T47D (cell line): ENCODE measurements at regions not wholly inside any gene's neighbourhood (a gene's known extent, or its start where the extent isn't known, plus 50 kb on each side); places are given as distances from the start of the nearest gene placed in this dataset.

Experiments
- DNase-seq, 2 experiments: peaks; one replicate each; pipeline versions ENCODE4 v3.0.0 to v3.0.0-alpha.2; 2011 to 2012; ENCODE audit warnings: low read depth in 1 of 2, low spot score in 1 of 2
- JUND ChIP-seq: IDR thresholded peaks from 2 replicates; pipeline ENCODE4 v1.6.1; 2012; ENCODE audit warnings: low read depth
- in situ Hi-C: cut with HindIII; loops from 2 replicates; pipeline ENCODE4 v1.10.0; 2016; ENCODE audit warnings: low sequenced_read_pairs, low pct_unique_long_range_greater_than_20kb

DNA sequence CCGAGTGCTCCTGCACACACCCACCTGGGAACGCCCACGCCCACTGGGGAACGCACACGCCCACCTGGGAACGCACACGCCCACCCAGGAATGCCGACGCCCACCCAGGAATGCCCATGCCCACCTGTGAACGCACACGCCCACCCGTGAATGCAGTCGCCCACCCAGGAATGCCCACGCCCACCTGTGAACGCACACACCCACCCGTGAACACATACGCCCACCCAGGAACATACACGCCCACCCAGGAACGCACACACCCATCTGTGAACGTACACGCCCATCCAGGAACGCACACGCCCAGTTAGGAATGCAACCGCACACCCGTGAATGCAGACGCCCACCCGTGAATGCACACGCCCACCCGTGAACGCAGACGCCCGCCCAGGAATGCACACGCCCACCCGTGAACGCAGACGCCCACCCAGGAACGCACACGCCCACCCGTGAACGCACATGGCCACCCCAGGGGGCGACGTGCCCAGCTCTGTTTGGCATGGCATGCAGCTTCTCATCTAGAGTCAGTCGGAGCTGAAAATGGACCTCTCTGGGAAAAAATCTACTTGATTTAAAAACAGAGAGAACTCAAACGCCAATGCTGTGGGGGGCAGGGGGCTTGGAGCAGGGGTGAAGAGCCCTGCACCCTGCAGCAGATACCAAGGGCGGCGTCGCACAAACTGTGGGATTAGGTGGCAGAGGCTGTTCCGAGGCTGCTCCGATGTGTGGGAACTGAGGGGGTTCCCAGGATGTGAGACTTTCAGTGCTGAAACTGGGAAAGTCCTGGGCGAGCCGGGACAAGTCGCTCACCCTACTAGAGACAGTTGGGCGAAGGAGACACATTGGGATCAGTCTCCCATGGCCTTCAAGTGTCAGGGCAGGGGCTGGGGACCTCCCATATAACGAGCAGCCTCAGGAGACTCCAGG is 83.3 kb downstream of the MYEOV start:
- no peak for DNase-seq
- in situ Hi-C loops: no loop called here
- no peak for TF ChIP-seq JUND

DNA sequence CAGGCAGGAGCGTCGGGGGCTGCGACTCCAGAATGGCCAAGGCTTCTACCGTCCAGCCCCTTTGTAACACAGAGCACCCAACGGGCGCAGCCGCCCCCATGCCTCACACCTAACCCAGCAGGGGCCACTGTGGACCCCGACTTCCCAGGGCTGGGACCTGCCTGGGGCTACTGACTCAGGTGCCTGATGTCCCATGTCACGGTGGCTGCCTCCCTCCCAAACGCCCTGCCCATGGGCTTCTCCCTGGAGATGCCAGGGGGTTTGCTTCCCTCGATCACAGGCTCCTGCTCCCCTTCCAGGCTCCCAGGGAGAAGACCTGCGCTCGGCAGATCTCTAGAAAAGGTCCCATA is 84.0 kb downstream of the MYEOV start:
- in situ Hi-C loops: no loop called here
- TF ChIP-seq JUND: no peak
- DNase-seq: no peak

DNA sequence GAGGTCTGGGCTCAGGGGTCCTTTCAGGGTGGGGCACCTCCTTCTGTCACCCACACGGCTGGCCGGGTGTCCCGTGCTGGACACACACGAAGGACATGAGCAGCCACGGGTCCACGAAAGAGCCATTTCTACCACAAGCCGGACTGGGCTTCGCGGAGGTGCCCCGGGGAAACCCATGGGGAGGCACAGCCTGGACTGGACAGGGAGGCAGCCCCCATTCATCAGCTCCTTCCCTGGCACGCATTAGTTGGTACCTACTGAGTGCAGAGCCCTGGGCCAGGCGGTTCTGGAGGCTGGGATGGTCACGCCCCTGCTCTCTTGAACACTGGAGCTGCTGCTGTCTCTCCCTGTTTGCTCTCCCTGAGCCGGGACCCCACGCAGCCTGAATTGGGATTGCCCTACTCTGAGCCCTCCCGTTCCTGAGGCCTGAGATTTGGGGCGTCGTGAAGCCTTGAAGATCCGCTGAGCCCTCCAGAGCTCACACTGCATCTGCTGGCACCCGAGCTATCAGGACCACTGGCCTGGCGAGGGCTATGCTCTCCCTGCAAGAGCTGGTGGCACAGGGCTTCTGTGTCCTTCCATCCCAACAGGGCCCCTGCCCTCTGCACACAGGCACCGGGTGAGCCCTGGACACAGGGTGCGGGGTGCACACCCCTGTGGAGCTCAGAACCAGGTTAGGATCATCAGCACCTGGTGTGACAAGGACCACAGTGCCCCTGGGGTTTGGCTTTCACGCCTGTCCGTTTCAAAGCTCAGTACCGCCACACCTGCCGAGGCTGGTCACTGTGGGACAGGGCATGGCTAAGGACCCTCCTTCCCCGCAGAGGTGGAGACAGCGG is 84.6 kb downstream of the MYEOV start:
- in situ Hi-C loops: no loop called here
- no peak for TF ChIP-seq JUND
- DNase-seq: no peak

DNA sequence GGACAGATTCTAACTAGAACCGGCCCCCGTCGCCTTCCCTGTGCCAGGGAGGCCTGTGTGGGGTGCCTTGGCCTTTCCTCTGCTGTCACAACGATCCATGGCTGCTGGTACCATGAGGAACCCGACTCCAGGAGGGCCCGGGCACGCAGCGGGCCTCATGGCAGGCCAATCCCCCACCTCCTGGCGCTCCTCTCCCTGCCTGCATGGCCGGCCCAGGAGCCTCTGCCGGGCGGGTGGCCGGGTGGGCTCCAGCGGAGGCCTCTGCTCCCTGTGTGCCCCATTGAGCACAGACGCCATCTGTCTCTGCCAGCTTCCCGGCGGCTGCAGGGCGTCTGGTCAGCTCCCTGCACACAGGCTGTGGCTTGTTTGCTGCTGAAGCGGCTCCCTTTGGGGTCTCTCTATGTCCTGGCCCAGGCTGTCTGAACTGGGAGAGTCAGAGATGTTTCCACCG is 86.5 kb downstream of the MYEOV start:
- no peak for TF ChIP-seq JUND
- in situ Hi-C loops: no loop called here
- no peak for DNase-seq

DNA sequence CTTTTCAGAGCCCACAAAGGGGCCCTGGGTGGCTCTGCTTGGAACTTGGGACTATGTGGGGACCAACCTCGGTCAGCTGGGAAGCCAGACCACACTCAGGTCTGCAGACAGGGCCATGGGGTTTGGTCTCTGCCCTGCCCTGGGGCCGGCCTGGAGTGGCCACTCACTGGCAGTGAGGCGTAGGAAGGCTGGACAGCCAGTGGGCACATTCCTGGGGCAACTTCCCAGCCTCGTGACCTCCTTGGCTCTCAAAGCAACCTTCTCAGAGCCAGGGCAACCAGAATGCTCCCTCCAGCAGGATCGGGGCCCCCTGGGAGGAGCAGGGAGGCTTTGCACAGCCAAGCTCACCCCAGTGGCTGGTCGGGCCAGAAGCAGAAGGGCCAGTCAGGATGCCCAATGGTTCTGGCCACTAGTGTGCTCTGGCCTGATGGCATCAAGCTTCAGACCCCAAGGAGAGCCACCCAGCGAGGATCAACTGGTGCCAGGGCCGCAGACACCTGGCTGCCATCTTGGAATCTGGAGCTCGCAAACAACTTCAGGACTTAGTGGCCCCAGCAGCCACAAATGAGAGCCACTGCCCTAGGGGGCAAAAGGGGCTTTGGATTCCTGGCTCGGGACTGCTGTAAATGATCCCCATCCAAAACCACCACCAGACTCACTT is 87.1 kb downstream of the MYEOV start:
- in situ Hi-C loops: no loop called here
- DNase-seq: no peak
- TF ChIP-seq JUND: no peak

DNA sequence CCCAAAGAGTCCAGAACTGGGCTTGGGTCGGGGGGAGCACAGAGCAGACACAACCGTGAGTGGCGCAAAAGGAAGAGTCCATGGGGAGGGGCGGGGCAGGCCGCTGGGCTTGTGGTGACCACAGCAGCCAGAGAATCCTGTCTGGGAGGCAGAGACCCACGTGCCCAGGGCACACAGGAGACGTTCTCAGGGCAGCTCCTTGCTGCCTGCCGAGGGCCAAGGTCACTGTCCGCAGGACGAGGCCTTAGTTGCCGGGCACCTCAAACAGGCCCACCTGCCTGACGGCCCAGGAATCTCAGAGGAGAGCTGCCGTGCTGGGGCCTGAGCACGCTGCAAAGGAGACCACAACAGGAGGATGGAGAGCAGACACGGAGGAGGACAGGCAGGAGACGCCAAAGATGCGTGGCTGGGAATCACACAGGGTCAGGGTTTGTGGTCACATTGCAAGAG is 87.8 kb downstream of the MYEOV start:
- in situ Hi-C loops: no loop called here
- TF ChIP-seq JUND: no peak
- no peak for DNase-seq

DNA sequence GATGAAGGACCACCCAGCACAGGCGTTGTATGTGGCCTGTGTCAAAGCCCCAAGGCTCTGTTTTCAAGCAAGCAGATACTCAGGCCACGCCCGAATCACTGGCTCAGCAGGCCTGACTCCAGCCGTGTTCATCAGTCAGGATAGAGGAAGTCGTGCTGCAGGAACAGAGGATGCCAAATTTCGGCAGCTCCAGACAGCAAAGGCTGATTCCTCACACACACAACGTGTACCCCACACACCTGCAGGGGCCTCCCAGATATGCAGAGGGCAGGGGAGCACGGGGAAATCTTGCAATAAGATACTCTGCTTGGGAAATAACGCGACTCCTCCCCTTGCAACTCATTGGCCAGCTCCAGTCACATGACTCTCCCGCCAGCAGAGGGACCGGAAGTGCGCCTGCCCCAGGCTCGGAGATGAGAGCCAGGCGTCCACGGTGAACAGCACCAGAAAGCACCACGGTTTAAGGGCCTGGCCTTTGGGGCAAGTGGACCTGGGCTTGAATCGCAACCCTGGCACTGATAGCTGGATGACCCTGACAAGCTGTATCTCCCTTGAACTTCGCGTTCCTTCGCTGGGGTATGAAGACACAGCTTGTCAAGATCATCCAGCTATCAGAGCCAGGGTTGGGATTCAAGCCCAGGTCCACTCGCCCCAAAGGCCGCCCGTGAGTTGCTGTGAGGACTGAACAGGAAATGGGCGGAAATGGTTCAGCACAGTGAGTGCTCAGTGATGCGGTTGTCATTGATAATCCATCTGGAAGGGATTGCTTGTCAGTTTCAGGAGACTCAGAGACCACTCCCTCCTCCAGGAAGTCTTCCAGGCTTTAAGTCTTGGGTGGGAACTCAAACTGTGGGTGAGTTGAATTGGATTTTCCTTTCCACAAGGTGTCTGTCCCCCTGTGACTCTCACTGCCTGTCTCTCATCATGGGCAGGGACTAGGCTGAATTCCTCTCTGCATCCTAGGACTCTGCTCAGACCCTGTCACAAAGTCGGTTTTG is 88.5 kb downstream of the MYEOV start:
- in situ Hi-C loops: no loop called here
- TF ChIP-seq JUND: no peak
- DNase-seq: no peak

DNA sequence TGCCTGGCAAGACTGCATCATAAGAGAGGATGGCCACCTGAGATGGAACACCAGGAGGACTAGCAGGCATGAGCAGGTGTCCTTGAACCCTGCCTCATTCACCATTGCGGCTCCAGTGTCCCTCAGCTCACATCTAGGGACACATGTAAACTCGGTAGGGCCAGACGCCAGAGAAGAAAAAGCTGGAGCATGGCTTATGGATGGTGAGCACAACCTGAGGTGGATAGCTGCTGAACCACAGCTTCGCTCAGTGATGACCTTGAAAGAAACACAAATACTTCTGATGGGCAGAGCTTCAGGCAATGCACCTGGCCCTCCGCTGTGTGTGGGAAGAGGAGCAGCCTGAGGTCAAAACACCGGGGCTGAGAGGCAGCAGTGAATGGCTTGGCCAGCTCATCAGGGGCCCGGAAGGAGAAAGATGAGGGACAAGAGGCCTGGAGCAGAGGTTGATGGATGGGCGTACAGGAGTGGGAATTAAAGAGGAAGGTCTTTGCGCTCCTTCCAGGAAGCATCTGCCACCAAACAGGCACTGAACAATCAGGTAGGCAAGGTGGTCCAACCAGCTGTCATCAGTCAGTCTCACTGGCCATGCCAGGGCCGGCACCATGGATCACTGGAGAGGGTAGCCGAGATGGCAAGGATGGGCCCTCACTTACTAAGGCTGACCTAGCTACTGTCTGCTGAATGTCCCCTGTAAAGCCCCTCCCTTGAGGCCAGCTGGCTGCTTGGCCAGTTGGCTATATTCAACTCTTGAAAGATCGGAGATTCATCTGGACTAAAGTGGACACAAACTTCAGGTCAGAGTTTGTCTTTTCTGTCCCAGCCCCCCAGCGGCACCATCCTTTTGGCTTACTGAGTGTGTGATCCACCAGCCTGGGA is 89.7 kb downstream of the MYEOV start:
- no peak for TF ChIP-seq JUND
- in situ Hi-C loops: no loop called here
- DNase-seq: no peak

DNA sequence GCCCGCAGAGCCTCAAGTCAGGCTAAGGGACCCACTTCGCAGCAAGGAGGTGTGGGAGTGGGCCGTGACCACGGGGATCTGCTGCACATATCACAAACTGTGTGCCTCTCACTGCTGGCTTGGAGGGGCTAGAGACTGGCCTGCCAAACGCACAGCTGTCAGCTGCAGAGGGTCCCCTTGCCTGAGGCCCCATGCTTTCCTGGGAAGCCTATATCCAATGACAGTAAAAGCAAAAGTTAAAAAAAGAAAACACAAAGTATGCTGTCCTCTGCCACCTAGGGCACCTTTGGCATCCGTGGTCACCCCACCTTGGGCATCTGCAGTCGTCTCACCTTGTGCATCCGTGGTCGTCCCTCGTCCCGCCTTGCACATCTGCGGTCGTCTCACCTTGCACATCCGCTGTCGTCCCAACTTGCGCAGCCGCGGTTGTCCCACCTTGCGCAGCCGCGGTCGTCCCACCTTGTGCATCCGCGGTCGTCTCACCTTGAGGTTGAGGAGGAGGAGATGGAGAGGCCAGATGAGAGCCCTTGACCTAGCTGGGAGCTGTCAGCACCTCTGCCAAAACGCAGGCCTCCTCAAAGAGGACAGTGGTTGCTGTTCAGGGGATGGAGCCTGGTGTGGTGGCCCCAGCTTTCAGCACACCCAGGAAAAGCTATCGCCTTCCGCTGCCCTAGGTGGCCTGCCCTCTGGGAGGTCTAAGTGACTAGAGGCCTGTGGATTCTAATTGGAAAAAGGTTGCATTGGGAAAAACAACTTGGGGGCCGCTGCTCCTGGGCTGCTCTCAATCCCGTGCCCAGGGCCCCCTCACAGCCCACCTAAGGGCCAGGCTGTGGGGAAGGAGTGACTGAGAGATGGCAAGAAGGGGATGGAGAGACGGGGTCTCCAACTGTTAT is 90.5 kb downstream of the MYEOV start:
- TF ChIP-seq JUND: no peak
- no peak for DNase-seq
- in situ Hi-C loops: no loop called here
